ENCODE measurements at regions not wholly inside any gene's neighbourhood (a gene's known extent, or its start where the extent isn't known, plus 50 kb on each side); places are given as distances from the start of the nearest gene placed in this dataset.

GRCh38 chr10:57482259-57482658 lies 785.4 kb downstream of the IPMK start:
- TF ChIP-seq, protein P1, sequence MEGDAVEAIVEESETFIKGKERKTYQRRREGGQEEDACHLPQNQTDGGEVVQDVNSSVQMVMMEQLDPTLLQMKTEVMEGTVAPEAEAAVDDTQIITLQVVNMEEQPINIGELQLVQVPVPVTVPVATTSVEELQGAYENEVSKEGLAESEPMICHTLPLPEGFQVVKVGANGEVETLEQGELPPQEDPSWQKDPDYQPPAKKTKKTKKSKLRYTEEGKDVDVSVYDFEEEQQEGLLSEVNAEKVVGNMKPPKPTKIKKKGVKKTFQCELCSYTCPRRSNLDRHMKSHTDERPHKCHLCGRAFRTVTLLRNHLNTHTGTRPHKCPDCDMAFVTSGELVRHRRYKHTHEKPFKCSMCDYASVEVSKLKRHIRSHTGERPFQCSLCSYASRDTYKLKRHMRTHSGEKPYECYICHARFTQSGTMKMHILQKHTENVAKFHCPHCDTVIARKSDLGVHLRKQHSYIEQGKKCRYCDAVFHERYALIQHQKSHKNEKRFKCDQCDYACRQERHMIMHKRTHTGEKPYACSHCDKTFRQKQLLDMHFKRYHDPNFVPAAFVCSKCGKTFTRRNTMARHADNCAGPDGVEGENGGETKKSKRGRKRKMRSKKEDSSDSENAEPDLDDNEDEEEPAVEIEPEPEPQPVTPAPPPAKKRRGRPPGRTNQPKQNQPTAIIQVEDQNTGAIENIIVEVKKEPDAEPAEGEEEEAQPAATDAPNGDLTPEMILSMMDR (optimal IDR thresholded peaks at IDR 0.05 in 1 of 3, IDR thresholded peaks at IDR 0.05 in 1 of 3, conservative IDR thresholded peaks at IDR 0.05 in 1 of 3; ENCODE audit: extremely low read depth in 1 of 3, insufficient read depth in 2 of 3, low read length in 3 of 3) = no peak
- TF ChIP-seq EZH2 (IDR thresholded peaks at IDR 0.05; ENCODE audit: low read length) = no peak

All from keratinocyte (primary cell).